Left renal pelvis (tissue), 4 donors: ENCODE measurements at regions not wholly inside any gene's neighbourhood (a gene's known extent, or its start where the extent isn't known, plus 50 kb on each side); places are given as distances from the start of the nearest gene placed in this dataset.
A peak's percentile ranks its signal among the peaks of the same experiment; 100 is the strongest.

Experiments
- DNase-seq, 4 donors: peaks; one replicate each; pipeline ENCODE4 v3.0.0-alpha.2; 2013; ENCODE audit warnings: low read depth in 4 of 4, low spot score in 3 of 4

DNA sequence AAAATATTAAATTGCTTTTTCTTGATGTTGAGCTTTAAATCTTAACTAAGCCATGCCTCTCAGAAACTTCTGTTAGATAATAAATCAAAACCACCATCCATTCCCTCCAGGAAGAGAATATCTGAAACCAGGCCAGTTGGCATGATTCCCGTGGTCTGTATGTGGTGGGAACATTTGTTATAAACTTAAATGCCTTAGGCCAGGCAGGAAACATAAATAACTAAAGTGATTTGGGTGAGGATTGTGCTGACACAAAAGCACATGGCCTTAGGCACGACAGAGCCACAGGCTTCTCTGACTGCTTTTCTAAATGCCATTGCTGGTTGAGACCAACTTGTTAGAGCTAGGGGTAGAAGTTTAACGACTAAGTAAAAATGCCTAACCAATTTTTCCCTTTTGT is 255.9 kb downstream of the GABRG2 start:
- peak; percentile 5 to 31 (median 19) for DNase-seq

DNA sequence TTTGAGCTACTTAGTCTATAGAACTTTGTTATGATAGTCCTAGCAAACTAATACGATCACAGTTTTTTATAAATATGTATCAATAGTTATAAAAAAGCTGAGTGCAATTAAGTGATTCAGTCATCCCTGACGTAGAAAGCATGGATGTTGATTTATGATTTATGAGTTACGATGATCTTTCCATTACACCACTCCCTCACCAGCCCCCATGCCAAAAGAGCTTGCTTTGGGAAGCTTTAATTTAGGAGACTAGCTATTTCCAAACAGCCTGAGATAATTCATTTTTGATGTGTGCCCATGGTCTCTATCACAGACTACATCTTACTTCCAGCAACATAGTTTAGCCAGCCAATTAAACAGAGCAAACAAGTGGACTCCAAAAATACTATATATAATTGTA is 256.8 kb downstream of the GABRG2 start:
- DNase-seq = no peak

DNA sequence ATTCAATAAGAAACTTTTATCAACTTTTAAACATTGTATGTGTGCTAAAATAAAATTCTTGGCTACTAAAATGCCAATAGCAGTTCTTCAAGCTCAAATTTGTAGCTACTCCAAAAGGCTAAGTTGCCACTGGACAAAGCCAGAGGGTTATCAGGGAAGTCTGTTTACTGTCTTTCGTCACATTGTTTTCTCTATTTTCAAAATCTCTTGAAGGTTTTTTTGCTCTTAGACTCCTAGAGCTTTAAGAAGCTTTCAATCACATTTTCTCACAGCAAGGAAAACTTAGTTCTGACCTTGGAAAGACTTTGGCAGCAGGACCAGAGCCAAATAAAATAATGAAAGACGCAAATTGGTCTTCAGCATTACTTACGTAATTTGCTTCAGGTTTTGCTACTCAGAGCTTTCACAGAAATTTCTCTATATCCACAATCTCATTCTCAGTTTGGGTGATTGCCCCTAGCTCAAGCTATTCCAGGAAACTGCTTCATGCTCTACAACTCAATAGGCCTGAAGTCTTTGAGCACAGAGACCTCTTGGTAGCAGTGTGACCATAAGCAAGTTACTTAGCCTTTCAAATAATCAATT is 257.7 kb downstream of the GABRG2 start:
- DNase-seq = no peak

DNA sequence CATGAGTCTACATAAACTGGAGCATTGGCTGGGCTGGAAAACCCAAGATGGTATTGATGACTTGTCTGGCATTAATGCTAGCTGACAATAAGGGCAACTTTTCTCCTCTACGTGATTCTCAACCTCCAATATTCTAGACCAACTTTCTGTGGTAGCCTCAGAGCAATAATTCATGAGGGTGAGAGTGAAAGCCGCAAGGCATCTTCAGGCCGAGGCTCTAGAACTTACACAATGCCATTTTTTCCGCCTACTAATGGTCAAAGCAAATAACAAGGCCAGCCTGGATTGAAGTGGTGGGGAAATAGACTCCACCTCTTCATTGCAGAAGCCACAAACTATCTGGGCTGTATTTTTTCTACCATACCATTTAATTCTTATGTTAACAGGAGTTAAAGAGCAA is 267.4 kb downstream of the GABRG2 start:
- no peak for DNase-seq

DNA sequence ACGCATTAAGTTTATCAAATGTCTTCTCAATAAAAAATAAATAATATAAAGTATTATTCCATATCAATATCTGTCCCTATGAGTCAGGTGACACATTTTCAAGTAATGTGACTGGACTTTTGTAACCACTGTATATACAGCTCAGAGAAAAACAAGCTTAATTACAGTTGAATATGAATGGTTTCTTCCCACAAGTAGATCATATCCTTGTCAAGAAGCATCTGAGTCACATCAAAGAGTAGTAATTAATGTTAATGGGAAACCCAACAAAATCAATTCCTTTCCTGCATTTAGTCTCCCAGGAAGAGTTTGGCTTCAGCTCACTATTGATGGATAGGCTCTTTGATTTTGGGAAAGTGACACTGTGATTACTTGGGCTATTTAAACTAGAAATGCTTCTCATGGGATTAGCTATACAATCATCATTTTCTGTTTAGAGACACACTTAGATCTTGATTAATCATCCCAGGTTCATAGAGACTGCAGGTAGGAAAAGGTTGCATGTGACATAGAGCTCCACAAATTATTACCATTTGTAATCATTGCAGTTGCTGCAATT is 292.9 kb downstream of the GABRG2 start:
- DNase-seq = no peak

DNA sequence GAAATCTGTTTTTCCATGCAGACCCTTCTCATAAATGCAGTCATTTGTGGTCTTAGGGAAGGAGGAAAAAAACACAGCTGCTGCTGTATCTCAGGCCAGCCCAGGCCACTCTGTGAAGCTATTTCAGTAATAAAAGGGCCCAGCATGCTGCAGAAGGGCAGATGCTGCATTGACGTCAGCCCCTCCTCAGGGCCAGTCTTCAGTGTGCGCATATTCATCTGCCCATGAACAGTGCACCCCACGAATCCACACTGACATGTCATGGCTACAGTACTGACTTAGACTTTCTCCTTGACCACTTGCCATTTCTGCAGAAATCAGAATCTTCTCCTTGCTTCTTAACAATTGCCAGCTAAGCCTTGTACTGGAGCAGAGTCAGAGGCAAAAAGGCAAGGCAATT is 304.7 kb downstream of the GABRG2 start:
- DNase-seq = no peak

DNA sequence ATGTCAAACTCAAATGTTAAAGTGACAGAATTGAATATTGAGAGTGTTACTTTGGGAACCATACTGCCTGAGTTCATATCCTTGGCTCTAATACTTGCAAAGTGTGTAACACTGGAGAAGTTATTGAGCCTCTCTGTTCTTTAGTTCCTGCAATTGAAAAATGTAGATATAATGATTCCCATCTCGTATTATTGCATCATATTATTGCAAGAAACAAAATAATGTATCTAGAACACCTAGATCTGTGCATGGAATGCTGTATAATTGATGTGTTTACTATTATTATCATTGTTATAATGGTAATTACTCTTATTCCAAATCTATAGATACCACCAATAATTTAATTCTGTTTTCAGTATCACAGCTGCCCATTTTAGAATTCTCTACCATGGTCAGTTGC is 310.3 kb downstream of the GABRG2 start:
- DNase-seq = no peak

DNA sequence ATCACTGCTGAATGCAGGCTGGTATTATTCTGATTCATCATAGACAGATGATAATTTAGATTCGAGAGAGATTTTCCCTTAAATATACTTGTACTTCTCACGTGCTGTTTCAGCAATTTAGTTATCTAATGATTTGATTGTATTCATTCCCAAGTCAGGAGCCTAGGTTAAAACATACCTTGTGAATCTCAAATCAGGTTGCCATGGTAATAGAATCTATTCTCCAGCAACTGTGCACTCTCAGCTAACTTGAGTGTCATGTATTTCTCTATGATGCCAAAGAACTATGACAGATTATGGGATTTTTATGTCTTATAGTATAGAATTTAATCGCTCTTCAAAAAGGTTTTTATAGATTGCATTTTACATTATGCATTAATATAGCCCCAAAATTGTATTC is 315.3 kb downstream of the GABRG2 start:
- DNase-seq = no peak

DNA sequence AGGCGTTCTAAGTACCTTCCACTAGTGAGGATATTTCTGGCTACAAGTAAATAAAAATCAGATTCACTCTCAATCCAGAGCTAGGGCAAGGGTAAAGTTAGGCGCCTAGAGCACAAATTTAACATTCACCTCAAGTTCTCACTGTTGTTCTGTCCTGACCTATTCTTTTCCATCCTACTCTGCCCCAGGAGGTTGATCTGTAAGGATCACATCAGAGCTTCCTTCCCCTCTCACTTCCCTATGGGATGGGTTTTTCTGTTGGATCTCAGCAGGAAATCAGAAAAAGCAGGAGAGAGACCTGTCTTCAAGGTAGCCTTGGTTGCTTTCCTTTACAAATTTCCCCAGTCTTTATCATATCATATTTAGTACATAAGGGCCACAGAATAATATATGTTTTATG is 316.7 kb downstream of the GABRG2 start:
- DNase-seq = no peak

DNA sequence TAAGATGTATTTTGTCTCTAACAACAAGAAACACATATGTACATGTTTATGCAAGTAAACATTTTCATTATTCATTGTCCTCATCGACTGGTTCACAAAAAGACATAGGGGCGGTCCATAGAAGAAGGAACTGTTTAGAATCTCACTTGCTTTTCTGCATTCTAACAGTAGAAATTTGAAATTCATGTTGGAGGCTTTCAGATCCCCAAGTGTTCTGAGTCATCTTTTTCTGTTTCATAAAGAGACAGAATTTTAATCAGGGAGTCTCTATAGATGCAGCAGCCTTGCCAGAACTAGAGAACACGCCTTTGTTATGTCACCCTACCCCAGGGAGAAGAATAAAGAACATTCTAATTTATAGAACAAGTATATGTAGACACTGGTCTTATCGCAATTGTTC is 324.3 kb downstream of the GABRG2 start:
- DNase-seq = no peak

DNA sequence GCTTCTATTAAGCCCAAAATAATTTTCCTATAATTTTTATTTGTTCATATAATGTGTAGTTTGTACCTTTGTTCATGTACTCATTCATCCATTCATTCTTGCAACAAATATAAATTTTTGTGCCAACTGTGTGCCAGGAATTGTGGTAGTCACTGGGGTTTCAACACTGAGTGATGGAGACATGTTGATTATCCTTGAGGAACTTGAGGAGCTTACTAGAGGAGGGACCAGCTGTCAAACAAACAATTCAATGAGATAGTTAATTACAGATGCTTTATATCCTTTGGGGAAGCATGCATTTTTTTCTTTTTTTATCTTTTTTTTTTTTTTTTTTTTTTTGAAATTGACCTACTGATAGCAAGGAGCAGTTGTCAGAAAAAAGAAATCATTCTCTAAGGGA is 324.8 kb downstream of the GABRG2 start:
- DNase-seq = no peak

DNA sequence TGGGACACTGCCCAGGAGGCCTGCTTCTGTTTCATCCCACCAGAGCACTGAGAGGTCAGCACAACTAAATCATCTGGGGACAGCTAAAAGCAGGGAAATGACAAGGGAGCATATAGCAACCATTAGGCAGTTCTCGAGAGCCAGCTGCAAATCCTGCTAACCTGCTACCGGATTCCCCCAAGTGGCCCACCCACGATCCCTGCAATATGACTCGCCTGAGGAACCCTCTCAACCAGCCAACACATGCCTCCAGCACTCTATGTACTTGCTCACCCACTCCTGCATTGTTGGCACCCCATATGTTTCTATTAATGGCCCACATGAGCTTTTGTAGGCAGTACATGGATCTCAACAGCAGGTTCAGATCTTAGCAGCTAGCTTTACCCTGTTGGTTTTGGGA is 326.0 kb downstream of the GABRG2 start:
- no peak for DNase-seq

DNA sequence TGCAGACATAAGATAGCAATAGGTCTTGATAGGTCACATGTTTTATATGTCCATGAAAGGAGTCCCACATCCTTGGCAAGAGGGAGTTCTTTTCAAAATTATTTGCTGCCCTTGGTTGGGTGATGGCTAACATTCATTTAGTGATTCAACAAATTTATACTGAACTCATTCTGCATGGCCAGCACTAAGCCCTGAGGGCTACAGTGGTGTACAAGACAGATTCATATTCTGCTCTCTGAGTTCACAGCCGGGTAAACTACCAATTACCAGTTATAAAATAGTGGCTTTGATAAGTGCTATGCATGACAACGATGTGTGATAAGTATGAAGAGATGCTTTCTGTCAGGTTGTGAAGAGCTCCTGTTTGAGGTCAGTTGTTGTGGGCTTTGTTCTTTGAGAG is 340.0 kb downstream of the GABRG2 start:
- DNase-seq = no peak

DNA sequence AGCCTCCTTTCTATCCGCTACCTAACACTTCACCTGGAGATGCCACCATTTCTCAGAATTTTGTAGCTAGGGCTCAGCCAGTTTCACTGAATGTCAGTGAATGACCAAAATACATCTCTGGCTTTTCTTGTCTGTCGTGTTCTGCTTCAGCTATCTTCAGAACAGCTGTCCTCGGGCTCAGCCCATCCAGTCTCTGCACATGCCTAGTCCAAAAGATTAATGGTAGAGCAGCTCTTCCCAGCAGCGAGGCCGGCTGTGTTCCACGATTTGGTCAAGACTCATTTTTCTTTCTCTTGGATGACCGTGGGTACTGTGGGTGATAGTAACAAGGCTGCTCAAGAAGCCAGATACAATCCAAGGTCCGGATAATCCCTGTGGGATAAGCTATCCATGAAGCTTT is 342.8 kb downstream of the GABRG2 start:
- DNase-seq = no peak

DNA sequence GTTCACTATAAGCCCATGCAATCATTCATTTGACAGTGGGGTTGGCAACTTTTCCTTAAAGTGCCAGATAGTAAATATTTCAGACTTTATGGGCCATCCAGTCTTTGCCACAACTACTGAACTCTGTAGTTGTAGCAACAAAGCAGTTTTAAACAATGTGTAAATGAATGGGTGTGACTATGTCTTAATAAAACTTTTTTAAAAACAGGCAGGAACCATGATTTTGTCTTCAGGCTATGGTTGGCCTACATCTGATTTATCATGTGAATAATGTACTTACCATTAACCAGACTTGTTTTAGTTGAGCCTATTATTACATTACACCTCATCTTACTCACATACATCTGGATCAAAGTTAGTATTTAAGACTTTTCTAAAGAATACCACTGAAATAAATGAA is 361.6 kb downstream of the GABRG2 start:
- no peak for DNase-seq

DNA sequence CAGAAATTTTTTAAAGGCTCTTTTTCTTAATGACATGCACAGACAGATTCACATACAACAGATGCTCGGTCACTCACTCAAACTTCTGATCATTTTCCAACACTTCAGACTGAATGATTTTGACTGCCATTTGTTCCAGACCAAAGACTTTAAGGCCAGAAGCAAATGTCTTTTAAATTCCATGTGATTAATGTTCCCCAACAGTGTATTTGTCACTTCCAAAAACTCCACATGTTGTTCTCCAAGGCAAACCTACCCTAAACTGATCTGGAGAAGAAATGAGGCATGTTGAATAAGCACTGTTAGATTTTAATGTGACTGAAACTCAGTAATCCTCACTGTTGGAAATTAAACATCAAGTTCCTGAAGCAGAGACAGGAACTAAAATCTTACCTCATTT is 366.7 kb downstream of the GABRG2 start:
- DNase-seq = peak; percentile 3 to 33 (median 14)

DNA sequence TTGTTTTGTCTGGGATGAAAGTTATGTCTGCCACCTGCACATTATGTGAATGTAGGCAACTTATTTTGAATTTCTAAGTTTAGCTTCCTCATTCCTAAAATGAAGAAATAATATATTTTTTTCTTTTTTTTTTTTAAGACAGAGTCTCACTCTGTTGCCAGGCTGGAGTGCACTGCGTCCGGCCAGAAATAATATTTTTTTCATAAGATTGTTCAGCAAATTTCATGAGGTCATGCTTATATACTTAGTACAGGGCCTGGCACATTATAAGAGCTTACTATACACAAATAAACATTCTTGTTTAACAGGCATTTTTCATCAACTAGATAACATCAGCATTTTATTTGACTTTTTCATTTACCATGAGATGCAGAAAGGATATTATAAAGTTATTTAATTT is 368.5 kb downstream of the GABRG2 start:
- DNase-seq = no peak

DNA sequence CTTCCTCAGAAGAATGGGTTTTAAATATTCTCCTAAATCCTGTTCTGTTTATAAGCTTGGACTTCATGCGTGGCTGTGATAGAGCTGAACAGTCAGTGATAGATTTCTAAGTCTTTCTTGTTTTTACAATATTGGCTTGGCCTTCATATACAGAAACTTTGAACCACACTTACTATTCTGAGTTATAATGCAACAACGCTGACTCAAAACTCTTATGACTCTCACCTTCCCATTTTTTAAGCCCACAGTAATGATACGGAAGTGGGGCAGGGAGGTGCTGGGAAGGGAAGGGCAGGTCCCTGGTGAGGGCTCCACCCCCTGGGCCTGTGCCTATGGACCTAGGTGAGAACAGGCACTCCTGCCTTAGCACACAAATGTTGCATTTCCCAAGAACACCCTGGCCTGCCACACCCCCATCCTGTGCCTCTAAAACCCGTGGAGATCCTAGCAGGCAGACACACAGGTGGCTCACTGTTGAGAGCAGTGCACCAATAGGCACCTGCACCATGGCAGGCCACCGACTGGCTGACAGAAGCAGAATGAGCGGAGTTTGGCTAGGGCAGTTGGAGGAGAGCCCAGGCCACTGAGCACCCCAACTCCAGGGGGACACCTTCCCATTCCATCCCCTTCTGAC is 376.7 kb downstream of the GABRG2 start:
- no peak for DNase-seq

DNA sequence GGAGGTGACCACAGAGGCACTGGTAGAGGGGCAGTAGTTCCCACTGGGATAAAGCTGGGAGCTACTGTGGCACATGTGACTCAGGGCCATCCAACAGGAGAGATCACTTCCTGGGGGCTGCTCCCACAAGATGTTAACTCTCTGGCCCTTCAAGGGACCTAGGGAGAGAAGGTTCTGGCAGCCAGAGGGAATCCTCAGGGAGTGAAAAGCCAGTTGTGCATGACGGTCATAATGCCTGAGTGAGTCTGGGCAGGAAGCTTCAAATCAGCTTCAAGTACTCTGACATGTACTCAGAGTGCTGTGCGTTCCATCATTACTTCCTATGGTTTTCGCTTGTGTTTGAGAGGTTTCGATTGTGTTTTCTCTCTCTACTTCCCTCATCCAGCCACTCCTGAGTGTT is 388.5 kb downstream of the GABRG2 start:
- peak in 1 of 4 donors; percentile 4 for DNase-seq

DNA sequence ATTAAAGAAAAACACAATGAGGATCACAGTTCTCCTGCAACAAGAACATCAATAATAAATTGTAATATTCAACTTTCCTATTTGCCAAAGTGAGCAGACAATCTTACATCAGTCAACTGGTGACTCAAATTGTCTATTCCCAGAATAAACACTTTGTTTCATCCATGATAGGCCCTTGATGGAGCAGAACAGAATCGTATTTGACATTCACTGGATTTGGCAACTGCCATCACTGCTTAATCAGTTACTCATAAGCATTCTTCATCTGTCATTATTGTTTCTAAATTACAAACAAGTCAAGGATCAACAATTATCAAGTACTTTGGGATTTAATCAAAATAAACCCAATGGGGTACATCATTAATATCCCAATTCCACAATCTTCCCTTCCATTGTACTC is 398.4 kb downstream of the GABRG2 start:
- DNase-seq = no peak

DNA sequence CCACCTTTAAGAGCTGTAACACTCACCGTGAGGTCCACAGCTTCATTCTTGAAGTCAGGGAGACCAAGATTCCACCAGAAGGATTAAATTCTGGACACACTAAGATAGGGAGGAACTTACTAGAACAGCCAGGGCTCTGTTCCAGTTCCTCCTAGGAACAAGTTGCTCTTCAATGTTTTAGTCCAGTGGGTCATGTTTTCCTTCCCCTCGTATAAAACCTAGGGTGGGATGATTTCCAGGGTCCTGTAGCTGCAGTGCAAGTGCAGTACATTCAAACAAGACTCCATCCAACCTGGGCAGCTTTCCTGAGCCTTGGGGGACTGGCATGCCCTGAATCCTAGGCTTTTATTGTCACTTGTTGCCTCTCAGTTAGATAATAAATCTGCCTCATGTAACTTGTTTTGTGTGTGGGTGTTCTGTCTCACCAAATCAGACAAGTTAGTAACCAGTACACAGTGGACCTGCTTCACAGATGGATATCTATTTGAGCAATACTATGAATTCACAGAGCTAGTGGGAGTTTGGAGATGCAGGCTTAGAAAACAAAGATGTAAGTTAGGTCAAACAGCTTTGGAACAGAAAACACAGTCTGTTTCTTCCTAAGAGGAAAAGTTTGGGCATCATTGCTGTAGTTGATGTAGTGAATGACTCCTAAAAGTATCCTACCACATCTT is 405.6 kb downstream of the GABRG2 start:
- DNase-seq = no peak

DNA sequence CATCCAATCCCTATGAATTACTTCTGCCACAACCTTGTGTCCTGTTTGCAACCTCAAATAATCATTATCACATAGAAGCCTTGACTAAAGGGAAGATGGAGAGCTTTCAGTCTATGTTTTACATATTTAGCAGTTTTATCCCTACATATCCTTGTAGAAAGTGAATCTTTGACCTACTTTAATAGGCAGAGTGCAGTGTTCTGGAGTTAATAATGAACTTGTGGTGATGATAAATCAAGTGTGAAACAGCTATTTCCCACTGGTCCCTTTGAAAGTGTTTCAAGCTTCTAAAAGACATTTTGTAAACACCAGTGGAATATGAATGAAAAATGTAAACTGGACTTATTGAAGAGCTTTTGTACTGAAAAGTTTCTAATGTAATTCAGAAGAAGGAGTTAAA is 406.7 kb downstream of the GABRG2 start:
- peak in 1 of 4 donors; percentile 4 for DNase-seq
